ENCODE measurements at regions not wholly inside any gene's neighbourhood (a gene's known extent, or its start where the extent isn't known, plus 50 kb on each side); places are given as distances from the start of the nearest gene placed in this dataset.

DNA sequence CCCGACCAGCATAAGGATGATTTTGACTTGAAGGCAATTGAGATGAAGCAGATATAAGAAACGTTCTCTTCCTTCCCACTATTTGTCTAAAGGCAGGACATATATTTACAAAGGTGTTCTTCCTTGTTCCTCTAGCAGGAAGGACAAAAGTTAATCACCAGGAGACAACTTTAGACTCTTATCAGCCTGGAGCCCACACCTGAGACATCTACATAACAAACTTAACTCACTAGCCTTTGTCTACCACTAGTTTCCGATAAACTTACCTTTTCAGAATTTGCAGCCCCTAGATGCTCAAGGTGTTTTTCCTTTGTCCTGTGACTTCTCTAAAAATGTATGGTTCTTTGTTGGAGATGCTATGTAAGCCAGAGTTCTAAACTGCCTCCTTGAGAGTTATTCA lies 1047.8 kb upstream of the NXPH2 start:
- TF ChIP-seq POLR2AphosphoS5 (IDR thresholded peaks at IDR 0.05; ENCODE audit: low read depth, low read length) (no peak), TCF7L2 (IDR thresholded peaks at IDR 0.05; ENCODE audit: low read depth, low read length) (no peak)
